GM12878 (cell line): ENCODE measurements at regions not wholly inside any gene's neighbourhood (a gene's known extent, or its start where the extent isn't known, plus 50 kb on each side); places are given as distances from the start of the nearest gene placed in this dataset.

Experiments used
- ATAC-seq: fragments of 200-7000 bp; cut with Tn5 transposase; 3 replicates; pipeline ENCODE4 v1.9.1; 2020; ENCODE audit warnings: mild to moderate bottlenecking, moderate library complexity
- BruUV-seq: library from RNA; stranded (reverse); fragments of 400-500 nt; replicated peaks from 2 replicates; lab custom pipeline; 2021; lab: Mats Ljungman, UMichigan
- CTCF ChIA-PET: fragments of 300-600 bp; sonication (Branson Sonifier 250); formaldehyde crosslinking; extraction: SDS; loops from one replicate; lab custom pipeline; 2021; ENCODE audit warnings: inconsistent platforms; lab: Yijun Ruan, JAX
- POLR2A ChIA-PET: fragments of 350-600 bp; formaldehyde crosslinking; extraction: SDS; loops from one replicate; lab custom pipeline; 2021; ENCODE audit warnings: inconsistent platforms; lab: Charles Lee
- RAD21 ChIA-PET: fragments of 300-600 bp; sonication (Branson Sonifier 250); formaldehyde crosslinking; loops from one replicate; lab custom pipeline; 2023; ENCODE audit warnings: antibody characterized with exemption; ENCODE audit not compliant: unreplicated experiment; lab: Charles Lee
- SMC1A ChIA-PET: fragments of 300-600 bp; sonication (Branson Sonifier 250); formaldehyde crosslinking; loops from one replicate; lab custom pipeline; 2023; ENCODE audit not compliant: unreplicated experiment, uncharacterized antibody; lab: Charles Lee
- DNase-seq: peaks from one replicate; pipeline ENCODE4 v3.0.0-alpha.2; 2011; ENCODE audit warnings: low read depth, low spot score
- FAIRE-seq: peaks from 3 replicates; lab custom pipeline; 2011; peaks lifted over from hg19 to GRCh38; lab: Jason Lieb, UNC
- H2AFZ ChIP-seq: 2 replicates; pipeline ENCODE4 v1.6.0; 2011; ENCODE audit warnings: low read depth, low read length, control low read depth; ENCODE audit not compliant: control insufficient read depth
- H3K27ac ChIP-seq: 2 replicates; pipeline ENCODE4 v1.5.1; 2011; ENCODE audit warnings: control low read depth; ENCODE audit not compliant: control insufficient read depth, insufficient read depth
- H3K27me3 ChIP-seq, 2 experiments: replicated peaks in 1 of 2; 2 replicates each; pipeline versions ENCODE4 v1.6.0 to v1.6.1; 2011; ENCODE audit warnings: low read length in 1 of 2; ENCODE audit not compliant: control insufficient read depth in 2 of 2, insufficient read depth in 2 of 2
- H3K36me3 ChIP-seq, 2 experiments: 2 replicates each; pipeline ENCODE4 v1.5.1; 2011; ENCODE audit warnings: low read length in 1 of 2; ENCODE audit not compliant: control insufficient read depth in 2 of 2, insufficient read depth in 2 of 2
- H3K4me1 ChIP-seq: 2 replicates; pipeline ENCODE4 v1.6.1; 2011; ENCODE audit warnings: mild to moderate bottlenecking, low read length, moderate library complexity, mixed read lengths; ENCODE audit not compliant: control insufficient read depth, insufficient read depth
- H3K4me2 ChIP-seq: 2 replicates; pipeline ENCODE4 v1.6.0; 2011; ENCODE audit warnings: control low read depth; ENCODE audit not compliant: control insufficient read depth, insufficient read depth
- H3K4me3 ChIP-seq: fragments of 200-600 bp; sonication (generic); 2 replicates; pipeline ENCODE4 v1.5.1; 2016
- H3K79me2 ChIP-seq: 2 replicates; pipeline ENCODE4 v1.6.0; 2011; ENCODE audit warnings: low read length; ENCODE audit not compliant: control insufficient read depth, insufficient read depth
- H3K9ac ChIP-seq: 2 replicates; pipeline ENCODE4 v1.8.0; 2011; ENCODE audit warnings: low read length, control low read depth, mixed read lengths; ENCODE audit not compliant: control insufficient read depth, insufficient read depth
- H3K9me3 ChIP-seq: replicated peaks from 3 replicates; pipeline ENCODE4 v1.5.1; 2011; ENCODE audit warnings: mild to moderate bottlenecking, low read length; ENCODE audit not compliant: control insufficient read depth, insufficient read depth
- H4K20me1 ChIP-seq: 2 replicates; pipeline ENCODE4 v1.6.0; 2011; ENCODE audit not compliant: control insufficient read depth, insufficient read depth
- BCLAF1 ChIP-seq: fragments of 450-650 bp; IDR thresholded peaks from 2 replicates; pipeline ENCODE4 v1.6.1; 2017; ENCODE audit warnings: antibody characterized with exemption, mild to moderate bottlenecking, moderate library complexity
- RELB ChIP-seq: fragments of 450-650 bp; IDR thresholded peaks from 2 replicates; pipeline ENCODE4 v1.6.1; 2017; ENCODE audit warnings: low read depth, mild to moderate bottlenecking, moderate library complexity
- SMAD1 ChIP-seq: fragments of 450-650 bp; IDR thresholded peaks from 2 replicates; pipeline ENCODE4 v1.6.1; 2018; ENCODE audit warnings: mild to moderate bottlenecking, low read depth; ENCODE audit not compliant: partially characterized antibody
- SPI1 ChIP-seq: IDR thresholded peaks from 2 replicates; pipeline ENCODE4 v1.6.1; 2011; ENCODE audit warnings: low read depth, mild to moderate bottlenecking, low read length, moderate library complexity, borderline replicate concordance; ENCODE audit not compliant: insufficient read depth
- TCF3 ChIP-seq: IDR thresholded peaks from 2 replicates; pipeline ENCODE4 v1.6.1; 2012; ENCODE audit warnings: low read depth, mild to moderate bottlenecking, low read length, borderline replicate concordance; ENCODE audit not compliant: insufficient read depth
- WGBS: methylation state at CpG from one replicate; pipeline ENCODE4 v1.1.6; 2016; ENCODE audit warnings: low lambda C conversion rate; ENCODE audit not compliant: insufficient replicate concordance, insufficient coverage; ENCODE audit errors: missing lambda C conversion rate; 5-methylcytosine and 5-hydroxymethylcytosine counted together
- in situ Hi-C: fragments of 300-500 bp; cut with MboI; formaldehyde crosslinking; loops from 9 replicates; pipeline ENCODE4 v1.14.3; 2018; ENCODE audit warnings: mixed read lengths
- intact Hi-C: fragments of 100-400 bp; cut with micrococcal nuclease; formaldehyde crosslinking; loops from one replicate; pipeline ENCODE4 v1.14.2; 2022; ENCODE audit not compliant: unreplicated experiment
- TF ChIP-seq, protein P1 (sequence below): fragments of 450-650 bp; IDR thresholded peaks from 2 replicates; pipeline ENCODE4 v1.6.1; 2017; ENCODE audit warnings: mild to moderate bottlenecking, moderate library complexity
- TF ChIP-seq, protein P2 (sequence below): fragments of 450-650 bp; IDR thresholded peaks from 2 replicates; pipeline ENCODE4 v1.6.1; 2018; ENCODE audit warnings: borderline replicate concordance, mild to moderate bottlenecking; ENCODE audit not compliant: partially characterized antibody

GRCh38 chr3:124386996-124387595 lies 343.2 kb upstream of the UMPS start (continued):
- TF ChIP-seq, protein P1, sequence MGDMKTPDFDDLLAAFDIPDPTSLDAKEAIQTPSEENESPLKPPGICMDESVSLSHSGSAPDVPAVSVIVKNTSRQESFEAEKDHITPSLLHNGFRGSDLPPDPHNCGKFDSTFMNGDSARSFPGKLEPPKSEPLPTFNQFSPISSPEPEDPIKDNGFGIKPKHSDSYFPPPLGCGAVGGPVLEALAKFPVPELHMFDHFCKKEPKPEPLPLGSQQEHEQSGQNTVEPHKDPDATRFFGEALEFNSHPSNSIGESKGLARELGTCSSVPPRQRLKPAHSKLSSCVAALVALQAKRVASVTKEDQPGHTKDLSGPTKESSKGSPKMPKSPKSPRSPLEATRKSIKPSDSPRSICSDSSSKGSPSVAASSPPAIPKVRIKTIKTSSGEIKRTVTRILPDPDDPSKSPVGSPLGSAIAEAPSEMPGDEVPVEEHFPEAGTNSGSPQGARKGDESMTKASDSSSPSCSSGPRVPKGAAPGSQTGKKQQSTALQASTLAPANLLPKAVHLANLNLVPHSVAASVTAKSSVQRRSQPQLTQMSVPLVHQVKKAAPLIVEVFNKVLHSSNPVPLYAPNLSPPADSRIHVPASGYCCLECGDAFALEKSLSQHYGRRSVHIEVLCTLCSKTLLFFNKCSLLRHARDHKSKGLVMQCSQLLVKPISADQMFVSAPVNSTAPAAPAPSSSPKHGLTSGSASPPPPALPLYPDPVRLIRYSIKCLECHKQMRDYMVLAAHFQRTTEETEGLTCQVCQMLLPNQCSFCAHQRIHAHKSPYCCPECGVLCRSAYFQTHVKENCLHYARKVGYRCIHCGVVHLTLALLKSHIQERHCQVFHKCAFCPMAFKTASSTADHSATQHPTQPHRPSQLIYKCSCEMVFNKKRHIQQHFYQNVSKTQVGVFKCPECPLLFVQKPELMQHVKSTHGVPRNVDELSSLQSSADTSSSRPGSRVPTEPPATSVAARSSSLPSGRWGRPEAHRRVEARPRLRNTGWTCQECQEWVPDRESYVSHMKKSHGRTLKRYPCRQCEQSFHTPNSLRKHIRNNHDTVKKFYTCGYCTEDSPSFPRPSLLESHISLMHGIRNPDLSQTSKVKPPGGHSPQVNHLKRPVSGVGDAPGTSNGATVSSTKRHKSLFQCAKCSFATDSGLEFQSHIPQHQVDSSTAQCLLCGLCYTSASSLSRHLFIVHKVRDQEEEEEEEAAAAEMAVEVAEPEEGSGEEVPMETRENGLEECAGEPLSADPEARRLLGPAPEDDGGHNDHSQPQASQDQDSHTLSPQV, result no peak
- no peak for TF ChIP-seq SPI1
- TF ChIP-seq, protein P2, sequence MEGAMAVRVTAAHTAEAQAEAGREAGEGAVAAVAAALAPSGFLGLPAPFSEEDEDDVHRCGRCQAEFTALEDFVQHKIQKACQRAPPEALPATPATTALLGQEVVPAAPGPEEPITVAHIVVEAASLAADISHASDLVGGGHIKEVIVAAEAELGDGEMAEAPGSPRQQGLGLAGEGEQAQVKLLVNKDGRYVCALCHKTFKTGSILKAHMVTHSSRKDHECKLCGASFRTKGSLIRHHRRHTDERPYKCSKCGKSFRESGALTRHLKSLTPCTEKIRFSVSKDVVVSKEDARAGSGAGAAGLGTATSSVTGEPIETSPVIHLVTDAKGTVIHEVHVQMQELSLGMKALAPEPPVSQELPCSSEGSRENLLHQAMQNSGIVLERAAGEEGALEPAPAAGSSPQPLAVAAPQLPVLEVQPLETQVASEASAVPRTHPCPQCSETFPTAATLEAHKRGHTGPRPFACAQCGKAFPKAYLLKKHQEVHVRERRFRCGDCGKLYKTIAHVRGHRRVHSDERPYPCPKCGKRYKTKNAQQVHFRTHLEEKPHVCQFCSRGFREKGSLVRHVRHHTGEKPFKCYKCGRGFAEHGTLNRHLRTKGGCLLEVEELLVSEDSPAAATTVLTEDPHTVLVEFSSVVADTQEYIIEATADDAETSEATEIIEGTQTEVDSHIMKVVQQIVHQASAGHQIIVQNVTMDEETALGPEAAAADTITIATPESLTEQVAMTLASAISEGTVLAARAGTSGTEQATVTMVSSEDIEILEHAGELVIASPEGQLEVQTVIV, result no peak

- 30% methylated on average over 3 of the region's 3 CpGs for WGBS
- no TSS peak for BruUV-seq
- TF ChIP-seq SMAD1, result no peak
- TF ChIP-seq BCLAF1, result no peak
- TF ChIP-seq TCF3, result no peak
- TF ChIP-seq RELB, result no peak
Measured at GRCh38 chr3:124391774-124392173, 338.5 kb upstream of the UMPS start.

More at GRCh38 chr3:124391774-124392173, 338.5 kb upstream of the UMPS start:
- 0 out of 4 replicates have a peak, but pooled peaks cover 1 to 2% of the 10 kb centered on the region in 2 experiments for H3K27me3 ChIP-seq
- RAD21 ChIA-PET, result no interaction called here
- FAIRE-seq (no peak), ATAC-seq (no peak), DNase-seq (no peak)
- no peak overlapping the region for H2AFZ ChIP-seq
- no peak overlapping the region for H3K27ac ChIP-seq
- no peak overlapping the region for H3K4me3 ChIP-seq
- H3K79me2 ChIP-seq, result no peaks in the 10 kb centered on the region
- POLR2A ChIA-PET, result interaction anchor here (0.6 kb wide), 1 partner anchor 58 kb away, joined by 5 read pairs; no protein-coding TSS in a partner anchor
- in situ Hi-C loops, result no loop called here
- SMC1A ChIA-PET, result no interaction called here
- no peak overlapping the region for H3K4me2 ChIP-seq
- H3K9ac ChIP-seq, result no peak overlapping the region
- H3K4me1 ChIP-seq, result no peaks in the 10 kb centered on the region
- intact Hi-C loops, result no loop called here
- H3K9me3 ChIP-seq, result no peaks in the 10 kb centered on the region
- CTCF ChIA-PET, result no interaction called here
- H4K20me1 ChIP-seq, result no peaks in the 10 kb centered on the region
- no peaks in the 10 kb centered on the region for H3K36me3 ChIP-seq
